Gastrocnemius medialis (tissue), 4 donors: ENCODE measurements at regions not wholly inside any gene's neighbourhood (a gene's known extent, or its start where the extent isn't known, plus 50 kb on each side); places are given as distances from the start of the nearest gene placed in this dataset.

Experiments used
- ATAC-seq, 2 donors: fragments of 150-250 bp; one replicate each; pipeline ENCODE4 v1.9.1; 2016
- DNase-seq, 2 donors: peaks; one replicate each; pipeline ENCODE4 v3.0.0-alpha.2; 2019
- H3K27ac ChIP-seq, 4 donors: fragments of 200-600 bp; sonication (generic); 1 replicate in 1 of 4; 2 replicates in 3 of 4; pipeline ENCODE4 v1.5.1; 2016 to 2018; ENCODE audit warnings: mild to moderate bottlenecking in 2 of 4, moderate library complexity in 1 of 4
- H3K27me3 ChIP-seq, 3 donors: fragments of 200-600 bp; sonication (generic) in 2 of 3; 1 replicate in 1 of 3; 2 replicates in 2 of 3; pipeline versions ENCODE4 v1.5.1 to v1.6.0; 2016 to 2019; ENCODE audit warnings: mild to moderate bottlenecking in 1 of 3, moderate library complexity in 1 of 3
- H3K36me3 ChIP-seq, 2 donors: fragments of 200-600 bp; sonication (generic) in 1 of 2; one replicate each; pipeline ENCODE4 v1.5.1; 2017 to 2018
- H3K4me1 ChIP-seq, 2 donors: fragments of 200-600 bp; sonication (generic) in 1 of 2; one replicate each; pipeline ENCODE4 v1.5.1; 2016 to 2017; ENCODE audit warnings: mild to moderate bottlenecking in 2 of 2
- H3K4me3 ChIP-seq, 4 donors: fragments of 200-600 bp; sonication (generic) in 3 of 4; 1 replicate in 1 of 4; 2 replicates in 3 of 4; pipeline ENCODE4 v1.5.1; 2016 to 2019; ENCODE audit warnings: mild to moderate bottlenecking in 2 of 4
- H3K9me3 ChIP-seq, 3 donors: fragments of 200-600 bp; sonication (generic) in 2 of 3; 1 replicate in 1 of 3; 2 replicates in 2 of 3; pipeline ENCODE4 v1.5.1; 2016 to 2019
- CTCF ChIP-seq, 5 experiments: fragments of 450-650 bp in 3 of 5; fragments of 200-600 bp in 2 of 5; sonication (generic) in 2 of 5; IDR thresholded peaks in 4 of 5; conservative IDR thresholded peaks in 1 of 5; 1 replicate in 4 of 5; 2 replicates in 1 of 5; pipeline ENCODE4 v1.5.1; 2016 to 2019; ENCODE audit warnings: antibody characterized with exemption in 5 of 5, mild to moderate bottlenecking in 3 of 5, moderate library complexity in 3 of 5
- POLR2A ChIP-seq, 2 donors: fragments of 450-650 bp; IDR thresholded peaks; one replicate each; pipeline ENCODE4 v1.6.1; 2017; ENCODE audit warnings: antibody characterized with exemption in 2 of 2, mild to moderate bottlenecking in 2 of 2, moderate library complexity in 2 of 2
- in situ Hi-C, 4 donors: fragments of 200-750 bp; cut with MboI; loops; one replicate each; pipeline versions ENCODE4 v1.15.0 to v1.8.0; 2017; ENCODE audit warnings: low sequenced_read_pairs in 4 of 4
- intact Hi-C: fragments of 100-400 bp; cut with DNase I; formaldehyde crosslinking; loops from one replicate; pipeline ENCODE4 v1.15.1; 2023; ENCODE audit warnings: low total_unique reads

DNA sequence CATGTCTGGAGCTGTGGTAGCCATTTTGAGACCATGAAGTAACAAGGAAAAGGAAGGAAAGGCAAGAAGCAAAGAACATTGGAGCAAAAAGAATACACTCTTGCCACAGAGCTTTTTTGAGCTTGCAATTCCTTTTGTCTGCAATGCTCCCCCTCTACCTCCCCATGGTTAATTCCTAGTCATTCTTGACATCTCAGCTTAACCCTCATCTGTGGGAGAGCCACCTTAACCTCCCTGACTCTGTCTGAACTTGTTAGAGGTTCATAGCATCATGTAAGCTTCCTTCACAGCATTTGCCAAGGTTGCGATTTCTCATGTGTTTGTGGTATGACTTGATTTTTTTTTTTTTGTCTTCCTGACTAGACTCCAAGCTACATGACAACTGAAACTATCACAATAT is 564.1 kb upstream of the PLXNA2 start:
- ATAC-seq (no peak), DNase-seq (no peak)
- no peak overlapping the region for H3K27ac ChIP-seq
- no peaks in the 10 kb centered on the region for H3K27me3 ChIP-seq
- intact Hi-C loops (no loop called here), in situ Hi-C loops (no loop called here)
- no peaks in the 10 kb centered on the region for H3K4me1 ChIP-seq
- no peak overlapping the region for H3K4me3 ChIP-seq
- H3K9me3 ChIP-seq: peaks cover 0 to 3% (median 0%) of the 10 kb centered on the region in 3 donors
- no peak for TF ChIP-seq POLR2A (IDR thresholded peaks at IDR 0.05)
- no peak for TF ChIP-seq CTCF (IDR thresholded peaks at IDR 0.05 in 4 of 5, conservative IDR thresholded peaks at IDR 0.05 in 1 of 5)
- no peaks in the 10 kb centered on the region for H3K36me3 ChIP-seq

DNA sequence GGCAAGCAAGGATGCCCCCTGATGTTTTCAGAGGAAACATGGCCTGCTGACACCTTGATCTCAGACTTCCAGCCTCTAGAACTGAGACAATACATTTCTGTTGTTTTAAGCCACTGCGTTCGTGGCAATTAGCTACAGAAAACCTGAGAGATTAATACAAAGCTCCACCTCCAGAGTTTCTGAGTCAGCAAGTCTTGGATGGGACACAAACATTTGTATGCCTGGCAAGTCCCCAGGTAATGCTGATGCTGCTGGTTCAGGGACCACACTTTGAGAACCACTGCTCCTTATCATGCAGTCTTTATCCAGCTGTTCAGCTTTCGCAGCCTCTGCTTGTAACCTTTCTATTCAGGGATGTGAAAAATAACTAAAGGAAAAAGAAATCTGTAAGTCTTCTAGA is 565.7 kb upstream of the PLXNA2 start:
- Histone ChIP-seq H3K9me3 (peaks cover 0 to 3% (median 0%) of the 10 kb centered on the region in 3 donors), H3K4me1 (no peaks in the 10 kb centered on the region), H3K27ac (no peak overlapping the region), H3K36me3 (no peaks in the 10 kb centered on the region), H3K4me3 (no peak overlapping the region), H3K27me3 (no peaks in the 10 kb centered on the region)
- ATAC-seq: no peak
- intact Hi-C loops: no loop called here
- in situ Hi-C loops: no loop called here
- no peak for TF ChIP-seq CTCF (IDR thresholded peaks at IDR 0.05 in 4 of 5, conservative IDR thresholded peaks at IDR 0.05 in 1 of 5)
- no peak for TF ChIP-seq POLR2A (IDR thresholded peaks at IDR 0.05)
- DNase-seq: no peak

GRCh38 chr1:208818770-208819445 is 574.7 kb upstream of the PLXNA2 start:
- intact Hi-C loops (no loop called here), in situ Hi-C loops (no loop called here)
- H3K4me3 ChIP-seq: no peak overlapping the region
- TF ChIP-seq CTCF (IDR thresholded peaks at IDR 0.05 in 4 of 5, conservative IDR thresholded peaks at IDR 0.05 in 1 of 5) (no peak), POLR2A (IDR thresholded peaks at IDR 0.05) (no peak)
- H3K4me1 ChIP-seq: no peaks in the 10 kb centered on the region
- H3K9me3 ChIP-seq: no peaks in the 10 kb centered on the region
- DNase-seq (no peak), ATAC-seq (no peak)
- no peaks in the 10 kb centered on the region for H3K27me3 ChIP-seq
- no peaks in the 10 kb centered on the region for H3K36me3 ChIP-seq
- H3K27ac ChIP-seq: no peak overlapping the region

DNA sequence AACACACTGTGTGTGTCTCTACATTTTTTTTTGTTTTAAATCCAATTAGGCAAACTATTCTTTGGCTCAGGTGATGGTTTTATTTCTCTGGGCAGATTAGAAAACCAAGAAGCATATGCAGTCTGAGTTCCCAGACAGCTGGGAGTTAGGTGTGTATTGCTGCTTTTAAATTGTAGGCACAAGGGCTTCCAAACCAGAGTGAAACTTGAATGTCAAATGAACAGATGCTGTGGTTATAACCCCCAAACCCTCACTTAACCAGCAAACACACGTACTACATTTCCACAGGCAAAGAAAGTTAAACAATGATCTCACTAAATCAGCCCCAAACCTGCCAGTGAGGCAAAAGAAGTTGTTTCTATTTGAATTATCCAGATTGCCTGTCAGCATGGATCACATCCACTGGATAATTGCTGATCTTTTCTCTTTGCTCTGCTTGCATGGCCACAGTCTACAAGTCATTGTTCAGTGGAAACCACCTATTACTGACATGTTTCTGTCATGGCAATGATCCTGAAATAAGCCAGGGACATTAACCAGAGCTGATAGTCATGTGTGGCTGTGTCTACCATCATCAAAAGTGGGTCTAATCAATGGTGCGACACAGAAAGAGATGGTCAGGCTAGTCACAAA is 576.5 kb upstream of the PLXNA2 start:
- DNase-seq: no peak
- intact Hi-C loops (no loop called here), in situ Hi-C loops (no loop called here)
- no peak overlapping the region for H3K4me3 ChIP-seq
- H3K27me3 ChIP-seq: no peaks in the 10 kb centered on the region
- no peak overlapping the region for H3K27ac ChIP-seq
- H3K36me3 ChIP-seq: no peaks in the 10 kb centered on the region
- no peak for ATAC-seq
- no peaks in the 10 kb centered on the region for H3K4me1 ChIP-seq
- no peak for TF ChIP-seq CTCF (IDR thresholded peaks at IDR 0.05 in 4 of 5, conservative IDR thresholded peaks at IDR 0.05 in 1 of 5)
- no peaks in the 10 kb centered on the region for H3K9me3 ChIP-seq
